ENCODE measurements at regions not wholly inside any gene's neighbourhood (a gene's known extent, or its start where the extent isn't known, plus 50 kb on each side); places are given as distances from the start of the nearest gene placed in this dataset.
"Not testable (repeated sequence)": the region's sequence is repeated elsewhere in the genome, so short reads cannot be mapped to it uniquely, and the experiment has no call there.

- no peak for DNase-seq (ENCODE audit: low read depth in 4 of 6, low spot score in 6 of 6)
- H3K27ac ChIP-seq (ENCODE audit: low read depth, low read length): no peak overlapping the region
- H3K4me3 ChIP-seq (ENCODE audit: low read depth, low read length): no peak overlapping the region
- H3K4me1 ChIP-seq (ENCODE audit: control insufficient read depth, insufficient read depth, low read length): no peaks in the 10 kb centered on the region
- no peaks in the 10 kb centered on the region for H3K27me3 ChIP-seq (ENCODE audit: control insufficient read depth, insufficient read depth, low read length)
- H3K36me3 ChIP-seq (ENCODE audit: control insufficient read depth, insufficient read depth, low read length): no peaks in the 10 kb centered on the region
- H3K9me3 ChIP-seq (ENCODE audit: control insufficient read depth, insufficient read depth, low read length): no peaks in the 10 kb centered on the region
Measured at GRCh38 chr2:180554330-180554729, 426.1 kb upstream of the UBE2E3 start.

GRCh38 chr2:180553094-180553715 is 427.2 kb upstream of the UBE2E3 start:
- H3K9me3 ChIP-seq (ENCODE audit: control insufficient read depth, insufficient read depth, low read length): no peaks in the 10 kb centered on the region
- H3K36me3 ChIP-seq (ENCODE audit: control insufficient read depth, insufficient read depth, low read length): no peaks in the 10 kb centered on the region
- DNase-seq (ENCODE audit: low read depth in 4 of 6, low spot score in 6 of 6): no peak

GRCh38 chr2:180542511-180542910 is 437.9 kb upstream of the UBE2E3 start:
- Histone ChIP-seq H3K4me3 (ENCODE audit: low read depth, low read length) (no peak overlapping the region), H3K36me3 (ENCODE audit: control insufficient read depth, insufficient read depth, low read length) (no peaks in the 10 kb centered on the region)
- no peak for DNase-seq (ENCODE audit: low read depth in 4 of 6, low spot score in 6 of 6)

More at GRCh38 chr2:180553094-180553715, 427.2 kb upstream of the UBE2E3 start:
- no peaks in the 10 kb centered on the region for H3K4me1 ChIP-seq (ENCODE audit: control insufficient read depth, insufficient read depth, low read length)
- no peaks in the 10 kb centered on the region for H3K27me3 ChIP-seq (ENCODE audit: control insufficient read depth, insufficient read depth, low read length)
- H3K27ac ChIP-seq (ENCODE audit: low read depth, low read length): no peak overlapping the region
- no peak overlapping the region for H3K4me3 ChIP-seq (ENCODE audit: low read depth, low read length)

GRCh38 chr2:180540761-180541160 is 439.6 kb upstream of the UBE2E3 start:
- WGBS (ENCODE audit: insufficient coverage): 100% methylated on average over 3 of the region's 8 CpGs
- Histone ChIP-seq H3K27ac (ENCODE audit: low read depth, low read length) (no peak overlapping the region), H3K36me3 (ENCODE audit: control insufficient read depth, insufficient read depth, low read length) (no peaks in the 10 kb centered on the region), H3K4me3 (ENCODE audit: low read depth, low read length) (no peak overlapping the region), H3K4me1 (ENCODE audit: control insufficient read depth, insufficient read depth, low read length) (no peaks in the 10 kb centered on the region), H3K9me3 (ENCODE audit: control insufficient read depth, insufficient read depth, low read length) (no peaks in the 10 kb centered on the region), H3K27me3 (ENCODE audit: control insufficient read depth, insufficient read depth, low read length) (no peaks in the 10 kb centered on the region)
- DNase-seq (ENCODE audit: low read depth in 4 of 6, low spot score in 6 of 6): no peak

More at GRCh38 chr2:180542511-180542910, 437.9 kb upstream of the UBE2E3 start:
- no peaks in the 10 kb centered on the region for H3K27me3 ChIP-seq (ENCODE audit: control insufficient read depth, insufficient read depth, low read length)
- no peaks in the 10 kb centered on the region for H3K4me1 ChIP-seq (ENCODE audit: control insufficient read depth, insufficient read depth, low read length)
- H3K9me3 ChIP-seq (ENCODE audit: control insufficient read depth, insufficient read depth, low read length): no peaks in the 10 kb centered on the region
- no peak overlapping the region for H3K27ac ChIP-seq (ENCODE audit: low read depth, low read length)

- Histone ChIP-seq H3K27me3 (ENCODE audit: control insufficient read depth, insufficient read depth, low read length) (no peaks in the 10 kb centered on the region), H3K27ac (ENCODE audit: low read depth, low read length) (no peak overlapping the region), H3K4me3 (ENCODE audit: low read depth, low read length) (no peak overlapping the region), H3K4me1 (ENCODE audit: control insufficient read depth, insufficient read depth, low read length) (no peaks in the 10 kb centered on the region), H3K36me3 (ENCODE audit: control insufficient read depth, insufficient read depth, low read length) (no peaks in the 10 kb centered on the region), H3K9me3 (ENCODE audit: control insufficient read depth, insufficient read depth, low read length) (no peaks in the 10 kb centered on the region)
- DNase-seq (ENCODE audit: low read depth in 4 of 6, low spot score in 6 of 6): no peak
Measured at GRCh38 chr2:180539541-180539940, 440.9 kb upstream of the UBE2E3 start.

- Histone ChIP-seq H3K4me3 (ENCODE audit: low read depth, low read length) (no peak overlapping the region), H3K9me3 (ENCODE audit: control insufficient read depth, insufficient read depth, low read length) (no peaks in the 10 kb centered on the region), H3K36me3 (ENCODE audit: control insufficient read depth, insufficient read depth, low read length) (no peaks in the 10 kb centered on the region), H3K27ac (ENCODE audit: low read depth, low read length) (no peak overlapping the region), H3K4me1 (ENCODE audit: control insufficient read depth, insufficient read depth, low read length) (no peaks in the 10 kb centered on the region), H3K27me3 (ENCODE audit: control insufficient read depth, insufficient read depth, low read length) (no peaks in the 10 kb centered on the region)
- DNase-seq (ENCODE audit: low read depth in 4 of 6, low spot score in 6 of 6): no peak
- no CpG with 5 or more reads among the region's 1 CpG for WGBS (ENCODE audit: insufficient coverage)
Measured at GRCh38 chr2:180535289-180535688, 445.1 kb upstream of the UBE2E3 start.

GRCh38 chr2:180531787-180532186 is 448.6 kb upstream of the UBE2E3 start:
- WGBS (ENCODE audit: insufficient coverage): 93% methylated on average over 8 of the region's 8 CpGs
- not testable (repeated sequence) for H3K4me1 ChIP-seq (ENCODE audit: control insufficient read depth, insufficient read depth, low read length); H3K9me3 ChIP-seq (ENCODE audit: control insufficient read depth, insufficient read depth, low read length); H3K27ac ChIP-seq (ENCODE audit: low read depth, low read length); H3K27me3 ChIP-seq (ENCODE audit: control insufficient read depth, insufficient read depth, low read length); H3K4me3 ChIP-seq (ENCODE audit: low read depth, low read length); DNase-seq (ENCODE audit: low read depth in 4 of 6, low spot score in 6 of 6); H3K36me3 ChIP-seq (ENCODE audit: control insufficient read depth, insufficient read depth, low read length)

- Histone ChIP-seq H3K4me1 (ENCODE audit: control insufficient read depth, insufficient read depth, low read length) (no peaks in the 10 kb centered on the region), H3K27ac (ENCODE audit: low read depth, low read length) (no peak overlapping the region), H3K27me3 (ENCODE audit: control insufficient read depth, insufficient read depth, low read length) (no peaks in the 10 kb centered on the region), H3K9me3 (ENCODE audit: control insufficient read depth, insufficient read depth, low read length) (no peaks in the 10 kb centered on the region), H3K4me3 (ENCODE audit: low read depth, low read length) (no peak overlapping the region), H3K36me3 (ENCODE audit: control insufficient read depth, insufficient read depth, low read length) (no peaks in the 10 kb centered on the region)
- DNase-seq (ENCODE audit: low read depth in 4 of 6, low spot score in 6 of 6): no peak
- 78% methylated on average over 2 of the region's 2 CpGs for WGBS (ENCODE audit: insufficient coverage)
Measured at GRCh38 chr2:180524499-180524898, 455.9 kb upstream of the UBE2E3 start.

GRCh38 chr2:180523621-180524340 is 456.6 kb upstream of the UBE2E3 start:
- WGBS (ENCODE audit: insufficient coverage): no CpG with 5 or more reads among the region's 6 CpGs
- Histone ChIP-seq H3K36me3 (ENCODE audit: control insufficient read depth, insufficient read depth, low read length) (no peaks in the 10 kb centered on the region), H3K27me3 (ENCODE audit: control insufficient read depth, insufficient read depth, low read length) (no peaks in the 10 kb centered on the region), H3K4me3 (ENCODE audit: low read depth, low read length) (no peak overlapping the region), H3K27ac (ENCODE audit: low read depth, low read length) (no peak overlapping the region), H3K4me1 (ENCODE audit: control insufficient read depth, insufficient read depth, low read length) (no peaks in the 10 kb centered on the region), H3K9me3 (ENCODE audit: control insufficient read depth, insufficient read depth, low read length) (no peaks in the 10 kb centered on the region)
- DNase-seq (ENCODE audit: low read depth in 4 of 6, low spot score in 6 of 6): no peak

- Histone ChIP-seq H3K9me3 (ENCODE audit: control insufficient read depth, insufficient read depth, low read length) (no peaks in the 10 kb centered on the region), H3K36me3 (ENCODE audit: control insufficient read depth, insufficient read depth, low read length) (no peaks in the 10 kb centered on the region), H3K4me3 (ENCODE audit: low read depth, low read length) (no peak overlapping the region), H3K4me1 (ENCODE audit: control insufficient read depth, insufficient read depth, low read length) (no peaks in the 10 kb centered on the region), H3K27ac (ENCODE audit: low read depth, low read length) (no peak overlapping the region), H3K27me3 (ENCODE audit: control insufficient read depth, insufficient read depth, low read length) (no peaks in the 10 kb centered on the region)
- WGBS (ENCODE audit: insufficient coverage): no CpG with 5 or more reads among the region's 4 CpGs
- peak in 1 of 6 donors; percentile 21 for DNase-seq (ENCODE audit: low read depth in 4 of 6, low spot score in 6 of 6)
Measured at GRCh38 chr2:180520921-180521581, 459.4 kb upstream of the UBE2E3 start.
